HAP-1 (cell line): ENCODE measurements at regions not wholly inside any gene's neighbourhood (a gene's known extent, or its start where the extent isn't known, plus 50 kb on each side); places are given as distances from the start of the nearest gene placed in this dataset.

Experiments
- DNase-seq, 2 experiments: peaks; one replicate each; pipeline ENCODE4 v3.0.0-alpha.2; 2016 to 2020; ENCODE audit warnings: low spot score in 2 of 2
- H3K27me3 ChIP-seq: fragments of 250-450 bp; sonication (Bioruptor Pico); 2 replicates; pipeline ENCODE4 v1.5.1; 2020; ENCODE audit warnings: low read depth, mild to moderate bottlenecking, moderate library complexity
- H3K36me3 ChIP-seq: fragments of 250-450 bp; sonication (Bioruptor Pico); replicated peaks from 2 replicates; pipeline ENCODE4 v1.5.1; 2020; ENCODE audit warnings: mild to moderate bottlenecking
- H3K4me1 ChIP-seq: fragments of 250-450 bp; sonication (Bioruptor Pico); 2 replicates; pipeline ENCODE4 v1.5.1; 2020; ENCODE audit warnings: mild to moderate bottlenecking
- H3K4me3 ChIP-seq: fragments of 250-450 bp; sonication (Bioruptor Pico); 2 replicates; pipeline ENCODE4 v1.5.1; 2020; ENCODE audit warnings: mild to moderate bottlenecking, moderate library complexity
- H3K9me3 ChIP-seq: fragments of 250-450 bp; sonication (Bioruptor Pico); 2 replicates; pipeline ENCODE4 v1.5.1; 2020; ENCODE audit warnings: mild to moderate bottlenecking, moderate library complexity
- in situ Hi-C: fragments of 300-500 bp; cut with MboI; formaldehyde crosslinking; loops from 3 replicates; pipeline ENCODE4 v1.14.3; 2020; ENCODE audit warnings: low sequenced_read_pairs, inconsistent platforms, mixed read lengths

- Histone ChIP-seq H3K36me3 (no peaks in the 10 kb centered on the region), H3K9me3 (no peaks in the 10 kb centered on the region), H3K4me3 (no peak overlapping the region), H3K27me3 (no peaks in the 10 kb centered on the region), H3K4me1 (no peaks in the 10 kb centered on the region)
- in situ Hi-C loops, result no loop called here
- DNase-seq, result no peak
These were observed 854.3 kb downstream of the METTL15 start for GRCh38 chr11:28962502-28962901.

- DNase-seq, result no peak
- Histone ChIP-seq H3K4me3 (no peak overlapping the region), H3K9me3 (no peaks in the 10 kb centered on the region), H3K36me3 (no peaks in the 10 kb centered on the region), H3K4me1 (no peaks in the 10 kb centered on the region), H3K27me3 (no peaks in the 10 kb centered on the region)
- in situ Hi-C loops, result no loop called here
These were observed 853.5 kb downstream of the METTL15 start for GRCh38 chr11:28961726-28962125.

- no peaks in the 10 kb centered on the region for H3K36me3 ChIP-seq
- H3K4me1 ChIP-seq, result no peaks in the 10 kb centered on the region
- H3K27me3 ChIP-seq, result no peaks in the 10 kb centered on the region
- H3K9me3 ChIP-seq, result no peaks in the 10 kb centered on the region
- no peak overlapping the region for H3K4me3 ChIP-seq
- in situ Hi-C loops, result no loop called here
- no peak for DNase-seq
These were observed 848.3 kb downstream of the METTL15 start for GRCh38 chr11:28956446-28956845.

GRCh38 chr11:28951191-28951590, 843.0 kb downstream of the METTL15 start:
- Histone ChIP-seq H3K4me3 (no peak overlapping the region), H3K36me3 (no peaks in the 10 kb centered on the region), H3K9me3 (no peaks in the 10 kb centered on the region), H3K4me1 (no peaks in the 10 kb centered on the region), H3K27me3 (no peaks in the 10 kb centered on the region)
- DNase-seq, result no peak
- in situ Hi-C loops, result no loop called here

- in situ Hi-C loops, result no loop called here
- Histone ChIP-seq H3K27me3 (no peaks in the 10 kb centered on the region), H3K4me3 (no peak overlapping the region), H3K36me3 (no peaks in the 10 kb centered on the region), H3K9me3 (no peaks in the 10 kb centered on the region), H3K4me1 (no peaks in the 10 kb centered on the region)
- DNase-seq, result no peak
These were observed 831.2 kb downstream of the METTL15 start for GRCh38 chr11:28939381-28939780.

GRCh38 chr11:28938091-28938490, 829.9 kb downstream of the METTL15 start:
- Histone ChIP-seq H3K9me3 (no peaks in the 10 kb centered on the region), H3K36me3 (no peaks in the 10 kb centered on the region), H3K27me3 (no peaks in the 10 kb centered on the region), H3K4me3 (no peak overlapping the region), H3K4me1 (no peaks in the 10 kb centered on the region)
- no peak for DNase-seq
- in situ Hi-C loops, result no loop called here

GRCh38 chr11:28932940-28933339, 824.8 kb downstream of the METTL15 start:
- H3K4me1 ChIP-seq, result no peaks in the 10 kb centered on the region
- in situ Hi-C loops, result no loop called here
- H3K4me3 ChIP-seq, result no peak overlapping the region

GRCh38 chr11:28924004-28924403, 815.8 kb downstream of the METTL15 start:
- no peaks in the 10 kb centered on the region for H3K9me3 ChIP-seq
- no peaks in the 10 kb centered on the region for H3K36me3 ChIP-seq
- DNase-seq, result no peak
- H3K4me1 ChIP-seq, result no peaks in the 10 kb centered on the region
- H3K27me3 ChIP-seq, result no peaks in the 10 kb centered on the region
- in situ Hi-C loops, result no loop called here
- H3K4me3 ChIP-seq, result no peak overlapping the region

More at GRCh38 chr11:28932940-28933339, 824.8 kb downstream of the METTL15 start:
- H3K9me3 ChIP-seq, result no peaks in the 10 kb centered on the region
- H3K27me3 ChIP-seq, result no peaks in the 10 kb centered on the region
- no peak for DNase-seq
- no peaks in the 10 kb centered on the region for H3K36me3 ChIP-seq

- H3K9me3 ChIP-seq, result no peaks in the 10 kb centered on the region
- no peak overlapping the region for H3K4me3 ChIP-seq
- H3K36me3 ChIP-seq, result no peaks in the 10 kb centered on the region
- DNase-seq, result no peak
- in situ Hi-C loops, result no loop called here
- H3K27me3 ChIP-seq, result no peaks in the 10 kb centered on the region
- no peaks in the 10 kb centered on the region for H3K4me1 ChIP-seq
These were observed 814.3 kb downstream of the METTL15 start for GRCh38 chr11:28922386-28922981.

- H3K27me3 ChIP-seq, result no peaks in the 10 kb centered on the region
- H3K4me3 ChIP-seq, result no peak overlapping the region
- H3K4me1 ChIP-seq, result no peaks in the 10 kb centered on the region
- no peaks in the 10 kb centered on the region for H3K9me3 ChIP-seq
- H3K36me3 ChIP-seq, result no peaks in the 10 kb centered on the region
- in situ Hi-C loops, result no loop called here
- no peak for DNase-seq
These were observed 811.0 kb downstream of the METTL15 start for GRCh38 chr11:28919194-28919593.

GRCh38 chr11:28913883-28914282, 805.7 kb downstream of the METTL15 start:
- Histone ChIP-seq H3K27me3 (no peaks in the 10 kb centered on the region), H3K36me3 (no peaks in the 10 kb centered on the region), H3K4me1 (no peaks in the 10 kb centered on the region), H3K4me3 (no peak overlapping the region), H3K9me3 (no peaks in the 10 kb centered on the region)
- DNase-seq, result no peak
- in situ Hi-C loops, result no loop called here

- DNase-seq, result no peak
- H3K36me3 ChIP-seq, result no peaks in the 10 kb centered on the region
- no peaks in the 10 kb centered on the region for H3K9me3 ChIP-seq
- no peaks in the 10 kb centered on the region for H3K27me3 ChIP-seq
- no peak overlapping the region for H3K4me3 ChIP-seq
- H3K4me1 ChIP-seq, result no peaks in the 10 kb centered on the region
- in situ Hi-C loops, result no loop called here
These were observed 803.6 kb downstream of the METTL15 start for GRCh38 chr11:28911829-28912228.

GRCh38 chr11:28910926-28911325, 802.7 kb downstream of the METTL15 start:
- in situ Hi-C loops, result no loop called here
- no peak for DNase-seq
- Histone ChIP-seq H3K9me3 (no peaks in the 10 kb centered on the region), H3K4me1 (no peaks in the 10 kb centered on the region), H3K36me3 (no peaks in the 10 kb centered on the region), H3K27me3 (no peaks in the 10 kb centered on the region), H3K4me3 (no peak overlapping the region)

GRCh38 chr11:28903716-28904115, 795.5 kb downstream of the METTL15 start:
- H3K4me3 ChIP-seq, result no peak overlapping the region
- in situ Hi-C loops, result no loop called here
- H3K9me3 ChIP-seq, result no peaks in the 10 kb centered on the region
- DNase-seq, result no peak
- H3K36me3 ChIP-seq, result no peaks in the 10 kb centered on the region
- H3K4me1 ChIP-seq, result no peaks in the 10 kb centered on the region
- H3K27me3 ChIP-seq, result no peaks in the 10 kb centered on the region

- DNase-seq, result no peak
- H3K4me1 ChIP-seq, result no peaks in the 10 kb centered on the region
- no peaks in the 10 kb centered on the region for H3K36me3 ChIP-seq
- H3K4me3 ChIP-seq, result no peak overlapping the region
- in situ Hi-C loops, result no loop called here
- no peaks in the 10 kb centered on the region for H3K27me3 ChIP-seq
- no peaks in the 10 kb centered on the region for H3K9me3 ChIP-seq
These were observed 792.2 kb downstream of the METTL15 start for GRCh38 chr11:28900427-28900826.
